ENCODE measurements at regions not wholly inside any gene's neighbourhood (a gene's known extent, or its start where the extent isn't known, plus 50 kb on each side); places are given as distances from the start of the nearest gene placed in this dataset.

- H3K36me3 ChIP-seq (ENCODE audit: control insufficient read depth in 2 of 3, insufficient read depth in 3 of 3, low read length in 3 of 3), result no peaks in the 10 kb centered on the region
- no peak overlapping the region for H3K9ac ChIP-seq (ENCODE audit: low read length in 3 of 3)
- no peaks in the 10 kb centered on the region for H3K4me1 ChIP-seq (ENCODE audit: control insufficient read depth in 2 of 3, insufficient read depth in 2 of 3, low read depth in 1 of 3, low read length in 3 of 3)
- intact Hi-C loops (cut with DNase I), result no loop called here
- no peak overlapping the region for H3K4me3 ChIP-seq (ENCODE audit: low read length in 3 of 3)
- no peaks in the 10 kb centered on the region for H3K9me3 ChIP-seq (ENCODE audit: control insufficient read depth in 2 of 3, insufficient read depth in 1 of 3, low read length in 3 of 3)
- FAIRE-seq, result no peak
- H3K27me3 ChIP-seq (ENCODE audit: control insufficient read depth, insufficient read depth, low read length), result no peaks in the 10 kb centered on the region
- TF ChIP-seq CTCF (IDR thresholded peaks at IDR 0.05; ENCODE audit: borderline replicate concordance, extremely low read depth, insufficient read depth), result no peak
- peak in 2 of 5 donors; percentile 39 to 49 for DNase-seq
- no peak overlapping the region for H3K27ac ChIP-seq (ENCODE audit: low read depth in 2 of 2, low read length in 2 of 2)
Measured at GRCh38 chr20:39993742-39994141, 695.3 kb downstream of the MAFB start.

- Histone ChIP-seq H3K4me1 (ENCODE audit: control insufficient read depth in 2 of 3, insufficient read depth in 2 of 3, low read depth in 1 of 3, low read length in 3 of 3) (peaks cover 0 to 7% (median 4%) of the 10 kb centered on the region in 3 donors), H3K4me3 (ENCODE audit: low read length in 3 of 3) (no peak overlapping the region), H3K9me3 (ENCODE audit: control insufficient read depth in 2 of 3, insufficient read depth in 1 of 3, low read length in 3 of 3) (no peaks in the 10 kb centered on the region), H3K9ac (ENCODE audit: low read length in 3 of 3) (no peak overlapping the region), H3K27ac (ENCODE audit: low read depth in 2 of 2, low read length in 2 of 2) (no peak overlapping the region), H3K27me3 (ENCODE audit: control insufficient read depth, insufficient read depth, low read length) (no peaks in the 10 kb centered on the region), H3K36me3 (ENCODE audit: control insufficient read depth in 2 of 3, insufficient read depth in 3 of 3, low read length in 3 of 3) (no peaks in the 10 kb centered on the region)
- no peak for TF ChIP-seq CTCF (IDR thresholded peaks at IDR 0.05; ENCODE audit: borderline replicate concordance, extremely low read depth, insufficient read depth)
- no peak for DNase-seq
- FAIRE-seq, result no peak
- intact Hi-C loops (cut with DNase I), result no loop called here
Measured at GRCh38 chr20:39990692-39991091, 698.3 kb downstream of the MAFB start.

GRCh38 chr20:39988991-39989390 lies 700.0 kb downstream of the MAFB start:
- Histone ChIP-seq H3K27me3 (ENCODE audit: control insufficient read depth, insufficient read depth, low read length) (no peaks in the 10 kb centered on the region), H3K9ac (ENCODE audit: low read length in 3 of 3) (no peak overlapping the region), H3K36me3 (ENCODE audit: control insufficient read depth in 2 of 3, insufficient read depth in 3 of 3, low read length in 3 of 3) (no peaks in the 10 kb centered on the region), H3K27ac (ENCODE audit: low read depth in 2 of 2, low read length in 2 of 2) (no peak overlapping the region), H3K4me3 (ENCODE audit: low read length in 3 of 3) (no peak overlapping the region), H3K9me3 (ENCODE audit: control insufficient read depth in 2 of 3, insufficient read depth in 1 of 3, low read length in 3 of 3) (no peaks in the 10 kb centered on the region), H3K4me1 (ENCODE audit: control insufficient read depth in 2 of 3, insufficient read depth in 2 of 3, low read depth in 1 of 3, low read length in 3 of 3) (peaks cover 0 to 14% (median 4%) of the 10 kb centered on the region in 3 donors)
- FAIRE-seq (no peak), DNase-seq (no peak)
- intact Hi-C loops (cut with DNase I), result no loop called here
- no peak for TF ChIP-seq CTCF (IDR thresholded peaks at IDR 0.05; ENCODE audit: borderline replicate concordance, extremely low read depth, insufficient read depth)

All from kidney (tissue), 13 donors.